ENCODE measurements at regions not wholly inside any gene's neighbourhood (a gene's known extent, or its start where the extent isn't known, plus 50 kb on each side); places are given as distances from the start of the nearest gene placed in this dataset.
"Not testable (repeated sequence)": the region's sequence is repeated elsewhere in the genome, so short reads cannot be mapped to it uniquely, and the experiment has no call there.

DNA sequence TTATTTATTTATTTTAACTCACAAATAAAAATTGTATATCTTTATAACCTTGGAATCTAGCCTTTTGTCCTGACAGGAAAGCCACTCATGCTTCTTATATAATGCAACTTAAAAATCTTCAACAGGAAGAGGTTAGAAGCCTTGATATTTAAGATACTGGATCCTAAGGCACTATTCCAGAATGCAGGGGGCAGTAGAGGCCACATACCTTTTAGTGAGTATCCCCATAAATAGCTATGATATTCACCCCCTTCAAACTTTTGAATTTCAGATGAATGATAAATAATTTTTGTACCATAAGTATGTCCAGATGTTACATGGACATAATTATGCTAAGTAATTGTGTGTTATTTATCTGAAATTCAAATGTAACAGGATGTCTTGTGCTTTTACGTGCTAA lies 592.7 kb upstream of the VRK2 start:
- POLR2A ChIA-PET: no interaction called here
- CTCF ChIA-PET: no interaction called here

GRCh38 chr2:57460396-57461276 lies 586.0 kb upstream of the VRK2 start:
- ChIA-PET CTCF (no interaction called here), POLR2A (no interaction called here)

DNA sequence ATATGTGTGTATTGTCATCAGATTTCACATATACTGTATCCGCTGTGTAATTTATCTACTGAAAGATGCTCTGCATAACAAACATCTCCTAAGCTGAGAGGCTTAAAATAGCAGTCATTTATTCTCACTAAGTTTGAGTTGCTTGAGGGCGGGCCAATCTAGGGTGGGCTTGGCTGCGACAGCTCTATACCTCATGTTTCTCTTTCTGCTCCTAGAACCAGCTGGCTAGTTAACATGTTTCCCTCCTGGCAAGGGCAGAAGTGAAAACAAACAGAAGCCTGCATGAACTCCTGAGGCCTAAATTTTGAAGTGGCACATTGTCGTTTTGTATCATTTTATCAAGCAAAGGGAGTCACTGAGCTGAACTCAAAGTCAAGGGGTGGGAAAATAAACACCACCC lies 585.0 kb upstream of the VRK2 start:
- CTCF ChIA-PET: no interaction called here
- POLR2A ChIA-PET: no interaction called here

DNA sequence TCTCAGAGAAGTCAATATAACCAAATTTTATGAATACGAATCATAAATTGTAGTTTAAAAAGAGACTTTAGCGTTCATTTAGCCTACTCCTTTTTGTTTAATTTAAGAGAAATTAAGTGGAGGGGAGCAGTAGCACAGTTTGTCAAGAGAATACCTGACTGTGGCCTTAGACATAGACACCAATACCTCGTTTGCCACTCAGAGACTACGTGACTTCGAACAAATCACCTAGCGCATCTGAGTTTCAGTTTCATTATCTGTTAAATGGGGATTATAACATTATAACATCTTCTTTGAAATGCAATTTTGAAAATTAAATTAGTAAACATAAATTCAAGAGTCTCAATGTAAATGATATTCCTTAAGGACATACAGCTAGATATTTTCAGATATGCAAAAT lies 581.5 kb upstream of the VRK2 start:
- ChIA-PET POLR2A (no interaction called here), CTCF (no interaction called here)

GRCh38 chr2:57465967-57466366 lies 580.6 kb upstream of the VRK2 start:
- ChIA-PET POLR2A (no interaction called here), CTCF (no interaction called here)

DNA sequence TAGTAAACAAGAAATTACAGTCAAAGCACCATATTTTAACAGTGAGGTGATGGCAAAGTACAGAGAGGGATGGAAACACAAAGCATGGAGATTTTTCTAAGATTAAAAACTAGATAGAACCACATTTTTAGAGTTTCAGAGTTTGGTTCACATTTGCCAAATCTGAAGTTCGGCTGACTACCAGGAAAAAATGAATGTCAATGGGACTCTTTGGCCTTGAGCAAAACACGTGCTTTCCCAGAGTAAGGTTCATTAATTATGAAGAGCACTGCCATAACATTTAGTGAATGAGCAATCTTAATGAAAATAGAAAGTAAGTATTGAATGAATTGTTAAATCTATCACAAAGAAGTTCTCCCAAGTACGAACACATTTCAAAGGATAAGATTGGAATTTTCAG lies 571.2 kb upstream of the VRK2 start:
- POLR2A ChIA-PET: no interaction called here

GRCh38 chr2:57479981-57480380 lies 566.6 kb upstream of the VRK2 start:
- CTCF ChIA-PET: no interaction called here

More for the DNA sequence above, 571.2 kb upstream of the VRK2 start:
- CTCF ChIA-PET: no interaction called here

DNA sequence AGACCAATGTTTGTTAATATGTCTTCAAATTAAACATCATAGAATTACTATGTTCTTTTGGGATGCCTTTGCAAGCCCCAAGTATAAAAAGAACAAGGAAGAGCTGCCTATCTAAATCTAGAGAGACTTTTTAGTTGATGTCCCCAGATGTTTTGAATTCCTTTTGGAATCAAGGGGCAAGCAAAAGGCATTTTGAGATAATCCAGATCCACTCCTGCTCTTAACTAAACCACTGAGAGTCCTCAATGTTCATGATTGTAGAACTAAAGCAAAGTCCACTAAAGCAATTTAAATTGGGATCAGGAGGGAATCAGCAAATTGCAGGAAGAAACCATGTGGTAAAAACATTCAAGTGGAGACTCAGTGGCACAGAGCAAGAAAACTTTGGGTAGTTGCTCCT lies 558.5 kb upstream of the VRK2 start:
- POLR2A ChIA-PET: no interaction called here
- CTCF ChIA-PET: interaction anchor here (0.6 kb wide), 1 partner anchor 1022 kb away, joined by 3 read pairs; no protein-coding TSS in a partner anchor

More at GRCh38 chr2:57479981-57480380, 566.6 kb upstream of the VRK2 start:
- POLR2A ChIA-PET: no interaction called here

- POLR2A ChIA-PET: no interaction called here
- CTCF ChIA-PET: no interaction called here
These were observed 555.9 kb upstream of the VRK2 start for GRCh38 chr2:57490741-57491140.

- CTCF ChIA-PET: no interaction called here
- POLR2A ChIA-PET: no interaction called here
These were observed 555.4 kb upstream of the VRK2 start for GRCh38 chr2:57491213-57491612.

DNA sequence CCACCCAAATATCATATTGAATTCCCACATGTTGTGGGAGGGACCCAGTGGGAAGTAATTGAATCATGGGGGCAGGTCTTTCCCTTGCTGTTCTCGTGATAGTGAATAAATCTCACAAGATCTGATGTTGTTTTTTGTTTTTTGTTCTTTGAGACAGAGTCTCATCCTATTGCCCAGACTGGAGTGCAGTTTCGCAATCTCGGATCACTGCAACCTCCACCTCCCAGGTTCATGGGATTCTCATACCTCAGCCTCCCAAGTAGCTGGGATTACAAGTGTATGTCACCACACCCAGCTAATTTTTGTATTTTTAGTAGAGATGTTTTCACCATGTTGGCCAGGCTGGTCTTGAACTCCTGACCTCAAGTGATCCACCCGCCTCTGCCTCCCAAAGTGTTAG lies 552.6 kb upstream of the VRK2 start:
- CTCF ChIA-PET: not testable (repeated sequence)

GRCh38 chr2:57497489-57498096 lies 549.0 kb upstream of the VRK2 start:
- ChIA-PET POLR2A (no interaction called here), CTCF (interaction anchor here (1.2 kb wide), 1 partner anchor 1314 kb away, joined by 3 read pairs; the partner anchor contains the start of gene CCDC85A)

More for the DNA sequence above, 552.6 kb upstream of the VRK2 start:
- POLR2A ChIA-PET: not testable (repeated sequence)

- ChIA-PET CTCF (no interaction called here), POLR2A (no interaction called here)
These were observed 541.8 kb upstream of the VRK2 start for GRCh38 chr2:57504787-57505186.

GRCh38 chr2:57509189-57509588 lies 537.4 kb upstream of the VRK2 start:
- ChIA-PET CTCF (no interaction called here), POLR2A (no interaction called here)

DNA sequence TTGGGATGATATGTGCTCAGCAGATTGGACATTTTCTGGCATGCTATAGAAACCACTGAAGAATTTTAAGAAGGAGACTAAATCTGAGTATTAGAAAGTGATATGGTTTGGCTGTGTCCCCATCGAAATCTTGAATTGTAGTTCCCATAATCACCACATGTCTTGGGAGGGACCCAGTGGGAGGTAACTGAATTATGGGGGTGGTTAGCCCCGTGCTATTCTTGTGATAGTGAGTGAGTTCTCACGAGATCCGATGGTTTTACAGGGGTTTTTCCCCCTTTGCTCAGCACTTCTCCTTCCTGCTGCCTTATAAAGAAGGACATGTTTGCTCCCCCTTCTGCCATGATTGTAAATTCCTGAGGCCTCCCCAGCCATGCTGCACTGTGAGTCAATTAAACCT lies 535.9 kb upstream of the VRK2 start:
- POLR2A ChIA-PET: no interaction called here
- CTCF ChIA-PET: no interaction called here

DNA sequence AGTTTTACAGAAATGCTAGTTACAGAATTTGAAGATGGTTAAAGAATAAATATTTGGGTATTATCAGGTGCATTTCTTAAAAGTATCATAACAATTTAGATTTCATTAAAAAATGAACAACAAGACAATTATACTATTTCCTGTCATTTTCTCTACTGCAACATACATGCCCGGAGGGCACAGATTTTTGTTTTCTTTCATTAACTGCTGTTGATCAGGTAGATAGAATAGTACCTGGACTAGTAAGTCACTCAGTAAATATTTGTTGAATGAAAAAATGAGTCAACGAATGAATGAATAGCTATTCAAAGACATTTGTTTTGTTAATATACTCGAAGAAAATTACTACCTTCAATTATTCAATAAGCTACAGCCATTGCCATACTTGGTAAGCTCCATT lies 531.2 kb upstream of the VRK2 start:
- CTCF ChIA-PET: no interaction called here
- POLR2A ChIA-PET: no interaction called here

- POLR2A ChIA-PET: no interaction called here
These were observed 529.8 kb upstream of the VRK2 start for GRCh38 chr2:57516698-57517340.

GRCh38 chr2:57523304-57523703 lies 523.3 kb upstream of the VRK2 start:
- POLR2A ChIA-PET: no interaction called here
- CTCF ChIA-PET: no interaction called here

More at GRCh38 chr2:57516698-57517340, 529.8 kb upstream of the VRK2 start:
- CTCF ChIA-PET: no interaction called here

DNA sequence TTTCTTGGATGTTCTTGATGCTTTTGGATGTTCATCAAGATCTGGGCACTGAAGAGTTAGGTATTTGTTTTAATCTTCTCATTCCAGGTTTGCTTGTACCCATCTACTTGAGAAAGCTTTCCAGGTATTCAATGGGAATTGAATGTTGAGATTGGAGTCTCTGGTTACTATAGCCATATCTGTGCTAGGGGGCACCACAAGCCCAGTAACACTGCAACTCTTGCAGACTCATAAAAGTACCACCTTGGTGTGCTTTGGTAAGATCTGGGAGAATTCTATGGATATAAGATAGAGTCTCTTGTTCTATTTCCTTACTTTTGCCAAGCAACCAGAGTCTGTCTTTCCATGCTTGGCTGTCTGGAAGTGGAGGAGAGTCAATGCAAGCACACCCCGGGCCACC lies 518.9 kb upstream of the VRK2 start:
- CTCF ChIA-PET: no interaction called here
- POLR2A ChIA-PET: no interaction called here

DNA sequence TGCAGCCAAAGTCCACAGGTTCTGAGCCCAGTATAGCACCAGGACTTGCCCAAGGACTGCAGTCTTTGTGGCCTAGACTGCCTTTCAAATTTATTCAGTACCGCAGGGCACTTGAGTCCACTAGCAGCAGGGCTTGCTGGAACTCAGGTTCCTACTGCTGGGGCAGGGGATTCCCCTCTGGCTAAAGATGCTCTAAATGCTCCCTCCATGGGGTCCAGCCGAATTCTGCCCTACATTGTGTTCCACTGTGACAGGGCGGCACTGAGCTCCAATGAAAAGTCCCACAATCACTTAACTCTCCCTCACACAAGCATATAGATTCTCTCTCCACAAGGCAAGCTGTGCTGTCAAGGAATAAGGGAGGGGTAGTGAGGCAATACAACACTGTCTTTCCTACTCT lies 518.1 kb upstream of the VRK2 start:
- ChIA-PET POLR2A (no interaction called here), CTCF (no interaction called here)

GRCh38 chr2:57534358-57534757 lies 512.2 kb upstream of the VRK2 start:
- POLR2A ChIA-PET: no interaction called here
- CTCF ChIA-PET: no interaction called here

All from activated CD8-positive, alpha-beta memory T cell treated with anti-CD3 and anti-CD28 coated beads for 36 hours (primary cell).